GM12878 (cell line): ENCODE measurements at regions not wholly inside any gene's neighbourhood (a gene's known extent, or its start where the extent isn't known, plus 50 kb on each side); places are given as distances from the start of the nearest gene placed in this dataset.

ENCODE experiments used
- ATF7 ChIP-seq: fragments of 450-650 bp; IDR thresholded peaks from 2 replicates; pipeline ENCODE4 v1.6.1; 2016; ENCODE audit warnings: low read depth, mild to moderate bottlenecking
- BCLAF1 ChIP-seq: fragments of 450-650 bp; IDR thresholded peaks from 2 replicates; pipeline ENCODE4 v1.6.1; 2017; ENCODE audit warnings: antibody characterized with exemption, mild to moderate bottlenecking, moderate library complexity
- BMI1 ChIP-seq: fragments of 450-650 bp; IDR thresholded peaks from 2 replicates; pipeline ENCODE4 v1.6.1; 2016; ENCODE audit warnings: mild to moderate bottlenecking, moderate library complexity, borderline replicate concordance
- CREB1 ChIP-seq: IDR thresholded peaks from 2 replicates; pipeline ENCODE4 v1.6.1; 2012; ENCODE audit warnings: low read depth, mild to moderate bottlenecking, inconsistent platforms
- EED ChIP-seq: sonication (generic); IDR thresholded peaks from 2 replicates; pipeline ENCODE4 v1.6.1; 2016; ENCODE audit warnings: antibody characterized with exemption, low read depth
- HDAC2 ChIP-seq: fragments of 200-600 bp; sonication (generic); IDR thresholded peaks from 2 replicates; pipeline ENCODE4 v1.6.1; 2017
- IKZF1 ChIP-seq: fragments of 450-650 bp; conservative IDR thresholded peaks from 2 replicates; pipeline ENCODE4 v1.6.1; 2017; ENCODE audit warnings: antibody characterized with exemption, mild to moderate bottlenecking
- IKZF2 ChIP-seq, 2 experiments: fragments of 450-650 bp; IDR thresholded peaks; 2 replicates each; pipeline ENCODE4 v1.6.1; 2017; ENCODE audit warnings: mild to moderate bottlenecking in 2 of 2, moderate library complexity in 2 of 2
- IRF5 ChIP-seq: fragments of 450-650 bp; IDR thresholded peaks from 2 replicates; pipeline ENCODE4 v1.6.1; 2017; ENCODE audit warnings: borderline replicate concordance
- MTA2 ChIP-seq: fragments of 450-650 bp; IDR thresholded peaks from 2 replicates; pipeline ENCODE4 v1.6.1; 2016; ENCODE audit warnings: low read depth, mild to moderate bottlenecking, moderate library complexity
- NBN ChIP-seq: fragments of 450-650 bp; IDR thresholded peaks from 2 replicates; pipeline ENCODE4 v1.6.1; 2016
- NFIC ChIP-seq: IDR thresholded peaks from 2 replicates; pipeline ENCODE4 v1.6.1; 2012; ENCODE audit warnings: low read depth, mild to moderate bottlenecking, inconsistent platforms, low read length, moderate library complexity
- PAX5 ChIP-seq: IDR thresholded peaks from 2 replicates; pipeline ENCODE4 v1.6.1; 2011; ENCODE audit warnings: low read depth, low read length, borderline replicate concordance
- PBX3 ChIP-seq: IDR thresholded peaks from 2 replicates; pipeline ENCODE4 v1.6.1; 2011; ENCODE audit warnings: mild to moderate bottlenecking, low read depth, low read length, moderate library complexity; ENCODE audit not compliant: insufficient replicate concordance
- PML ChIP-seq: IDR thresholded peaks from 2 replicates; pipeline ENCODE4 v1.6.1; 2012; ENCODE audit warnings: low read length, inconsistent platforms
- POU2F2 ChIP-seq: IDR thresholded peaks from 3 replicates; pipeline ENCODE4 v1.6.1; 2011; ENCODE audit warnings: low read depth, mild to moderate bottlenecking, low read length, borderline replicate concordance
- RBBP5 ChIP-seq: fragments of 200-600 bp; sonication (generic); conservative IDR thresholded peaks from 2 replicates; pipeline ENCODE4 v1.6.1; 2016
- RFX5 ChIP-seq: IDR thresholded peaks from 2 replicates; pipeline ENCODE4 v1.6.1; 2011; ENCODE audit warnings: low read depth, low read length, improper control_type of control experiment
- RUNX3 ChIP-seq: IDR thresholded peaks from 2 replicates; pipeline ENCODE4 v1.6.1; 2012; ENCODE audit warnings: low read length, inconsistent platforms
- SIX5 ChIP-seq: IDR thresholded peaks from 2 replicates; pipeline ENCODE4 v1.6.1; 2011; ENCODE audit warnings: mild to moderate bottlenecking, low read depth, low read length, moderate library complexity; ENCODE audit not compliant: severe bottlenecking
- SKIL ChIP-seq: fragments of 450-650 bp; IDR thresholded peaks from 2 replicates; pipeline ENCODE4 v1.6.1; 2017; ENCODE audit warnings: mild to moderate bottlenecking, low read depth, inconsistent platforms; ENCODE audit not compliant: poor library complexity, severe bottlenecking
- SP1 ChIP-seq: IDR thresholded peaks from one replicate; pipeline ENCODE4 v1.6.1; 2011; ENCODE audit warnings: low read depth, low read length
- SPI1 ChIP-seq: IDR thresholded peaks from 2 replicates; pipeline ENCODE4 v1.6.1; 2011; ENCODE audit warnings: low read depth, mild to moderate bottlenecking, low read length, moderate library complexity, borderline replicate concordance; ENCODE audit not compliant: insufficient read depth
- TBL1XR1 ChIP-seq: IDR thresholded peaks from 2 replicates; pipeline ENCODE4 v1.6.1; 2012; ENCODE audit warnings: low read depth, low read length, improper control_type of control experiment
- TCF12 ChIP-seq: IDR thresholded peaks from 2 replicates; pipeline ENCODE4 v1.6.1; 2011; ENCODE audit warnings: low read depth, mild to moderate bottlenecking, low read length
- WRNIP1 ChIP-seq: IDR thresholded peaks from 2 replicates; pipeline ENCODE4 v1.6.1; 2011; ENCODE audit warnings: low read depth, low read length, improper control_type of control experiment, borderline replicate concordance
- ZNF24 ChIP-seq: fragments of 450-650 bp; IDR thresholded peaks from 2 replicates; pipeline ENCODE4 v1.6.1; 2017; ENCODE audit warnings: antibody characterized with exemption, mild to moderate bottlenecking

- TF ChIP-seq SKIL (peak; percentile 33), SPI1 (peak; percentile 69; the same call in 1 of the 2 replicates), PBX3 (peak; percentile 16), PAX5 (peak; percentile 83), MTA2 (peak; percentile 43; the same call in 1 of the 2 replicates), HDAC2 (no peak), RBBP5 (no peak), PML (no peak), BMI1 (no peak), POU2F2 (peak; percentile 27; the same call in 1 of the 3 replicates), SIX5 (no peak), TBL1XR1 (peak; percentile 10; the same call in 1 of the 2 replicates), SP1 (no peak), ATF7 (peak; percentile 55; the same call in 1 of the 2 replicates), NFIC (no peak), RUNX3 (peak; percentile 28), IKZF1 (peak; percentile 67), WRNIP1 (no peak), ZNF24 (0 out of 2 replicates have a peak, but pooled peaks have one; percentile 32), NBN (0 out of 2 replicates have a peak, but pooled peaks have one; percentile 36), TCF12 (no peak), IKZF2 (IDR thresholded peaks at IDR 0.05) (peak; percentile 82 to 84), BCLAF1 (no peak), IRF5 (no peak), EED (no peak), CREB1 (0 out of 2 replicates have a peak, but pooled peaks have one; percentile 19), RFX5 (no peak)
Observed at GRCh38 chr2:234308813-234309195, 188.1 kb downstream of the ARL4C start (continued).
